WTC11 (cell line): ENCODE measurements at regions not wholly inside any gene's neighbourhood (a gene's known extent, or its start where the extent isn't known, plus 50 kb on each side); places are given as distances from the start of the nearest gene placed in this dataset.

ENCODE experiments used
- ATAC-seq: fragments of 200-7000 bp; cut with Tn5 transposase; 2 replicates; pipeline ENCODE4 v1.10.0; 2021; ENCODE audit warnings: mild to moderate bottlenecking, moderate library complexity
- CTCF ChIA-PET: fragments of 300-600 bp; sonication (Branson Sonifier 250); formaldehyde crosslinking; loops from one replicate; lab custom pipeline; 2021; ENCODE audit warnings: antibody characterized with exemption; lab: Charles Lee
- POLR2A ChIA-PET: fragments of 350-600 bp; sonication (Branson Sonifier 250); formaldehyde crosslinking; loops from one replicate; lab custom pipeline; 2021; ENCODE audit warnings: antibody characterized with exemption; lab: Charles Lee
- DNase-seq: peaks from one replicate; pipeline ENCODE4 v3.0.0; 2021; ENCODE audit warnings: low spot score
- H3K27ac Mint-ChIP-seq: 2 replicates; pipeline ENCODE4 v1.8.0; 2021; ENCODE audit warnings: mixed read lengths
- H3K27me3 Mint-ChIP-seq: 2 replicates; pipeline ENCODE4 v1.8.0; 2021; ENCODE audit warnings: low read depth, mild to moderate bottlenecking, moderate library complexity, mixed read lengths
- H3K36me3 Mint-ChIP-seq: 2 replicates; pipeline ENCODE4 v1.8.0; 2021; ENCODE audit warnings: mixed read lengths
- H3K4me1 Mint-ChIP-seq: 2 replicates; pipeline ENCODE4 v1.8.0; 2022; ENCODE audit warnings: mixed read lengths
- H3K4me3 Mint-ChIP-seq: 2 replicates; pipeline ENCODE4 v1.8.0; 2021; ENCODE audit warnings: mild to moderate bottlenecking, moderate library complexity, mixed read lengths
- H3K9me3 Mint-ChIP-seq: 2 replicates; pipeline ENCODE4 v1.8.0; 2021; ENCODE audit warnings: mixed read lengths
- CREM ChIP-seq: sonication (generic); formaldehyde crosslinking; IDR thresholded peaks from 2 replicates; pipeline ENCODE4 v1.8.1; 2022; ENCODE audit warnings: mild to moderate bottlenecking, missing genetic modification reagents, moderate library complexity
- CTCF ChIP-seq: fragments of 200-600 bp; IDR thresholded peaks from 2 replicates; pipeline ENCODE4 v1.8.0; 2022; ENCODE audit warnings: antibody characterized with exemption
- EMX1 ChIP-seq: fragments of 250-450 bp; sonication (Bioruptor Pico); IDR thresholded peaks from 2 replicates; pipeline ENCODE4 v1.8.0; 2021; ENCODE audit warnings: mild to moderate bottlenecking
- FOXJ3 ChIP-seq: sonication (generic); formaldehyde crosslinking; IDR thresholded peaks from 2 replicates; pipeline ENCODE4 v1.9.0; 2021; ENCODE audit warnings: missing genetic modification reagents, mild to moderate bottlenecking, borderline replicate concordance
- JAZF1 ChIP-seq: fragments of 250-450 bp; sonication (Bioruptor Pico); IDR thresholded peaks from 2 replicates; pipeline ENCODE4 v1.9.0; 2021; ENCODE audit warnings: moderate library complexity, mild to moderate bottlenecking, inconsistent platforms
- KAT7 ChIP-seq: sonication (generic); formaldehyde crosslinking; IDR thresholded peaks from 2 replicates; pipeline ENCODE4 v1.8.1; 2023; ENCODE audit warnings: missing genetic modification reagents, mild to moderate bottlenecking, borderline replicate concordance
- NFYB ChIP-seq: sonication (generic); formaldehyde crosslinking; conservative IDR thresholded peaks from 2 replicates; pipeline ENCODE4 v1.8.0; 2022; ENCODE audit warnings: low read depth, missing genetic modification reagents
- NR2C2 ChIP-seq: sonication (generic); formaldehyde crosslinking; IDR thresholded peaks from 2 replicates; pipeline ENCODE4 v1.8.0; 2022; ENCODE audit warnings: mild to moderate bottlenecking, missing genetic modification reagents
- RORB ChIP-seq: fragments of 250-450 bp; sonication (Bioruptor Pico); IDR thresholded peaks from 2 replicates; pipeline ENCODE4 v1.9.0; 2021; ENCODE audit warnings: mild to moderate bottlenecking
- SMAD3 ChIP-seq: sonication (generic); formaldehyde crosslinking; IDR thresholded peaks from 2 replicates; pipeline ENCODE4 v1.8.0; 2022; ENCODE audit warnings: missing genetic modification reagents, mild to moderate bottlenecking, borderline replicate concordance
- TEAD1 ChIP-seq: sonication (generic); formaldehyde crosslinking; IDR thresholded peaks from 2 replicates; pipeline ENCODE4 v1.8.0; 2022; ENCODE audit warnings: mild to moderate bottlenecking, missing genetic modification reagents
- TP53 ChIP-seq: sonication (generic); formaldehyde crosslinking; IDR thresholded peaks from 2 replicates; pipeline ENCODE4 v1.8.1; 2023; ENCODE audit warnings: mild to moderate bottlenecking, missing genetic modification reagents
- ZBTB21 ChIP-seq: sonication (generic); formaldehyde crosslinking; IDR thresholded peaks from 2 replicates; pipeline ENCODE4 v1.8.1; 2023; ENCODE audit warnings: mild to moderate bottlenecking, missing genetic modification reagents, borderline replicate concordance
- ZSCAN18 ChIP-seq: fragments of 250-450 bp; sonication (Bioruptor Pico); IDR thresholded peaks from 2 replicates; pipeline ENCODE4 v2.1.2; 2022; ENCODE audit warnings: mild to moderate bottlenecking, moderate library complexity
- TF ChIP-seq, protein P1 (sequence below): sonication (generic); formaldehyde crosslinking; IDR thresholded peaks from 2 replicates; pipeline ENCODE4 v1.8.1; 2023; ENCODE audit warnings: mild to moderate bottlenecking, missing genetic modification reagents, borderline replicate concordance
- TF ChIP-seq, protein P2 (sequence below): sonication (generic); formaldehyde crosslinking; IDR thresholded peaks from 2 replicates; pipeline ENCODE4 v1.8.1; 2023; ENCODE audit warnings: mild to moderate bottlenecking, missing genetic modification reagents
- TF ChIP-seq, protein P3 (sequence below): sonication (generic); formaldehyde crosslinking; IDR thresholded peaks from 2 replicates; pipeline ENCODE4 v1.8.0; 2022; ENCODE audit warnings: mild to moderate bottlenecking, missing genetic modification reagents
- TF ChIP-seq, protein P4 (sequence below): sonication (generic); formaldehyde crosslinking; IDR thresholded peaks from 2 replicates; pipeline ENCODE4 v1.8.1; 2023; ENCODE audit warnings: mild to moderate bottlenecking, missing genetic modification reagents

- TF ChIP-seq, protein P1, sequence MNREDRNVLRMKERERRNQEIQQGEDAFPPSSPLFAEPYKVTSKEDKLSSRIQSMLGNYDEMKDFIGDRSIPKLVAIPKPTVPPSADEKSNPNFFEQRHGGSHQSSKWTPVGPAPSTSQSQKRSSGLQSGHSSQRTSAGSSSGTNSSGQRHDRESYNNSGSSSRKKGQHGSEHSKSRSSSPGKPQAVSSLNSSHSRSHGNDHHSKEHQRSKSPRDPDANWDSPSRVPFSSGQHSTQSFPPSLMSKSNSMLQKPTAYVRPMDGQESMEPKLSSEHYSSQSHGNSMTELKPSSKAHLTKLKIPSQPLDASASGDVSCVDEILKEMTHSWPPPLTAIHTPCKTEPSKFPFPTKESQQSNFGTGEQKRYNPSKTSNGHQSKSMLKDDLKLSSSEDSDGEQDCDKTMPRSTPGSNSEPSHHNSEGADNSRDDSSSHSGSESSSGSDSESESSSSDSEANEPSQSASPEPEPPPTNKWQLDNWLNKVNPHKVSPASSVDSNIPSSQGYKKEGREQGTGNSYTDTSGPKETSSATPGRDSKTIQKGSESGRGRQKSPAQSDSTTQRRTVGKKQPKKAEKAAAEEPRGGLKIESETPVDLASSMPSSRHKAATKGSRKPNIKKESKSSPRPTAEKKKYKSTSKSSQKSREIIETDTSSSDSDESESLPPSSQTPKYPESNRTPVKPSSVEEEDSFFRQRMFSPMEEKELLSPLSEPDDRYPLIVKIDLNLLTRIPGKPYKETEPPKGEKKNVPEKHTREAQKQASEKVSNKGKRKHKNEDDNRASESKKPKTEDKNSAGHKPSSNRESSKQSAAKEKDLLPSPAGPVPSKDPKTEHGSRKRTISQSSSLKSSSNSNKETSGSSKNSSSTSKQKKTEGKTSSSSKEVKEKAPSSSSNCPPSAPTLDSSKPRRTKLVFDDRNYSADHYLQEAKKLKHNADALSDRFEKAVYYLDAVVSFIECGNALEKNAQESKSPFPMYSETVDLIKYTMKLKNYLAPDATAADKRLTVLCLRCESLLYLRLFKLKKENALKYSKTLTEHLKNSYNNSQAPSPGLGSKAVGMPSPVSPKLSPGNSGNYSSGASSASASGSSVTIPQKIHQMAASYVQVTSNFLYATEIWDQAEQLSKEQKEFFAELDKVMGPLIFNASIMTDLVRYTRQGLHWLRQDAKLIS (CRISPR knock-in tag), result no peak
- TF ChIP-seq TEAD1 (CRISPR knock-in tag), result no peak
- no peak for TF ChIP-seq ZBTB21 (CRISPR knock-in tag)
- no peak for TF ChIP-seq EMX1 (CRISPR knock-in tag)
- no peak for TF ChIP-seq ZSCAN18 (CRISPR knock-in tag)
- TF ChIP-seq, protein P2, sequence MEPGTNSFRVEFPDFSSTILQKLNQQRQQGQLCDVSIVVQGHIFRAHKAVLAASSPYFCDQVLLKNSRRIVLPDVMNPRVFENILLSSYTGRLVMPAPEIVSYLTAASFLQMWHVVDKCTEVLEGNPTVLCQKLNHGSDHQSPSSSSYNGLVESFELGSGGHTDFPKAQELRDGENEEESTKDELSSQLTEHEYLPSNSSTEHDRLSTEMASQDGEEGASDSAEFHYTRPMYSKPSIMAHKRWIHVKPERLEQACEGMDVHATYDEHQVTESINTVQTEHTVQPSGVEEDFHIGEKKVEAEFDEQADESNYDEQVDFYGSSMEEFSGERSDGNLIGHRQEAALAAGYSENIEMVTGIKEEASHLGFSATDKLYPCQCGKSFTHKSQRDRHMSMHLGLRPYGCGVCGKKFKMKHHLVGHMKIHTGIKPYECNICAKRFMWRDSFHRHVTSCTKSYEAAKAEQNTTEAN (CRISPR knock-in tag), result no peak
- TF ChIP-seq NFYB (CRISPR knock-in tag), result no peak
- TF ChIP-seq KAT7 (CRISPR knock-in tag), result no peak
- no peak for TF ChIP-seq FOXJ3
- no peak for TF ChIP-seq JAZF1 (CRISPR knock-in tag)
- TF ChIP-seq, protein P3, sequence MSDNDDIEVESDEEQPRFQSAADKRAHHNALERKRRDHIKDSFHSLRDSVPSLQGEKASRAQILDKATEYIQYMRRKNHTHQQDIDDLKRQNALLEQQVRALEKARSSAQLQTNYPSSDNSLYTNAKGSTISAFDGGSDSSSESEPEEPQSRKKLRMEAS (CRISPR knock-in tag), result no peak
- TF ChIP-seq NR2C2, result no peak
- TF ChIP-seq, protein P4, sequence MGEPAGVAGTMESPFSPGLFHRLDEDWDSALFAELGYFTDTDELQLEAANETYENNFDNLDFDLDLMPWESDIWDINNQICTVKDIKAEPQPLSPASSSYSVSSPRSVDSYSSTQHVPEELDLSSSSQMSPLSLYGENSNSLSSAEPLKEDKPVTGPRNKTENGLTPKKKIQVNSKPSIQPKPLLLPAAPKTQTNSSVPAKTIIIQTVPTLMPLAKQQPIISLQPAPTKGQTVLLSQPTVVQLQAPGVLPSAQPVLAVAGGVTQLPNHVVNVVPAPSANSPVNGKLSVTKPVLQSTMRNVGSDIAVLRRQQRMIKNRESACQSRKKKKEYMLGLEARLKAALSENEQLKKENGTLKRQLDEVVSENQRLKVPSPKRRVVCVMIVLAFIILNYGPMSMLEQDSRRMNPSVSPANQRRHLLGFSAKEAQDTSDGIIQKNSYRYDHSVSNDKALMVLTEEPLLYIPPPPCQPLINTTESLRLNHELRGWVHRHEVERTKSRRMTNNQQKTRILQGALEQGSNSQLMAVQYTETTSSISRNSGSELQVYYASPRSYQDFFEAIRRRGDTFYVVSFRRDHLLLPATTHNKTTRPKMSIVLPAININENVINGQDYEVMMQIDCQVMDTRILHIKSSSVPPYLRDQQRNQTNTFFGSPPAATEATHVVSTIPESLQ (CRISPR knock-in tag), result no peak
- TF ChIP-seq CTCF, result no peak
- TF ChIP-seq SMAD3 (CRISPR knock-in tag), result no peak
Observed at GRCh38 chr3:43907508-43907858, 216.7 kb downstream of the ABHD5 start (continued).

GRCh38 chr3:43908456-43908855 is 217.7 kb downstream of the ABHD5 start:
- H3K27me3 Mint-ChIP-seq, result peaks cover 7% of the 10 kb centered on the region; the same call in 1 of the 2 replicates
- TF ChIP-seq TP53 (CRISPR knock-in tag) (no peak), CREM (CRISPR knock-in tag) (no peak), RORB (no peak)
- DNase-seq (no peak), ATAC-seq (no peak)
- H3K4me1 Mint-ChIP-seq, result no peaks in the 10 kb centered on the region
- ChIA-PET POLR2A (no interaction called here), CTCF (no interaction called here)
- no peaks in the 10 kb centered on the region for H3K36me3 Mint-ChIP-seq
- no peak overlapping the region for H3K4me3 Mint-ChIP-seq
- H3K9me3 Mint-ChIP-seq, result no peaks in the 10 kb centered on the region
- H3K27ac Mint-ChIP-seq, result no peak overlapping the region
